Lung (tissue), 11 donors: ENCODE measurements at regions not wholly inside any gene's neighbourhood (a gene's known extent, or its start where the extent isn't known, plus 50 kb on each side); places are given as distances from the start of the nearest gene placed in this dataset.

ENCODE experiments used
- ATAC-seq: fragments of 200-7000 bp; cut with Tn5 transposase; one replicate; pipeline ENCODE4 v1.9.1; 2020; ENCODE audit warnings: moderate number of reproducible peaks; ENCODE audit not compliant: insufficient read depth, low FRiP score
- DNase-seq, 3 donors: peaks; one replicate each; pipeline ENCODE4 v3.0.0-alpha.2; 2013 to 2017
- H3K27ac ChIP-seq, 2 donors: one replicate each; pipeline ENCODE4 v1.5.1; 2013; ENCODE audit warnings: mild to moderate bottlenecking in 2 of 2, moderate library complexity in 2 of 2, control low read depth in 1 of 2, inconsistent platforms in 1 of 2, low read depth in 1 of 2, low read length in 1 of 2
- H3K27me3 ChIP-seq, 3 donors: one replicate each; pipeline ENCODE4 v1.5.1; 2013; ENCODE audit warnings: low read length in 2 of 3; ENCODE audit not compliant: control insufficient read depth in 3 of 3, insufficient read depth in 3 of 3
- H3K36me3 ChIP-seq, 4 donors: one replicate each; pipeline ENCODE4 v1.5.1; 2013; ENCODE audit warnings: low read length in 4 of 4, mild to moderate bottlenecking in 1 of 4, moderate library complexity in 1 of 4; ENCODE audit not compliant: control insufficient read depth in 4 of 4, insufficient read depth in 4 of 4
- H3K4me1 ChIP-seq, 5 donors: one replicate each; pipeline ENCODE4 v1.5.1; 2013; ENCODE audit warnings: low read length in 5 of 5, mild to moderate bottlenecking in 2 of 5, moderate library complexity in 1 of 5; ENCODE audit not compliant: control insufficient read depth in 5 of 5, insufficient read depth in 5 of 5
- H3K4me3 ChIP-seq: one replicate; pipeline ENCODE4 v1.5.1; 2013; ENCODE audit warnings: mild to moderate bottlenecking, control low read depth, moderate library complexity
- H3K9ac ChIP-seq, 2 donors: one replicate each; pipeline ENCODE4 v1.5.1; 2013; ENCODE audit warnings: low read length in 2 of 2, control low read depth in 1 of 2; ENCODE audit not compliant: insufficient read depth in 1 of 2
- H3K9me3 ChIP-seq, 4 donors: one replicate each; pipeline ENCODE4 v1.5.1; 2013; ENCODE audit warnings: low read length in 3 of 4, mild to moderate bottlenecking in 1 of 4, moderate library complexity in 1 of 4; ENCODE audit not compliant: control insufficient read depth in 4 of 4, insufficient read depth in 3 of 4
- CTCF ChIP-seq: IDR thresholded peaks from 2 replicates; pipeline ENCODE4 v1.5.1; 2012; ENCODE audit warnings: mild to moderate bottlenecking; ENCODE audit errors: control extremely low read depth, extremely low read depth
- WGBS, 2 donors: extraction: QIAGEN DNeasy Blood & Tissue Kit; methylation state at CpG; one replicate each; pipeline ENCODE4 v1.1.7; 2013; 5-methylcytosine and 5-hydroxymethylcytosine counted together
- donor health status: control.
- donor health status: control.
- donor health status: Bipolar disorder and iron deficiency.
- donor health status: healthy.
- donor health status: DM: yes; HTN: yes; CAD: no.

- ATAC-seq: no peak
- 75 to 80% methylated on average over 1 of the region's 1 CpG for WGBS, 2 donors
Measured at GRCh38 chr1:73040811-73041210, 758.5 kb upstream of the NEGR1 start.

GRCh38 chr1:73034271-73034670, 751.9 kb upstream of the NEGR1 start:
- Histone ChIP-seq H3K9ac (no peak overlapping the region), H3K27me3 (no peaks in the 10 kb centered on the region), H3K36me3 (no peaks in the 10 kb centered on the region), H3K4me3 (no peak overlapping the region), H3K27ac (no peak overlapping the region), H3K4me1 (no peaks in the 10 kb centered on the region), H3K9me3 (no peaks in the 10 kb centered on the region)
- ATAC-seq: no peak
- 62 to 75% methylated on average over 4 of the region's 4 CpGs for WGBS, 2 donors
- no peak for TF ChIP-seq CTCF
- DNase-seq: peak in 2 of 3 donors; percentile 12 to 30

More at GRCh38 chr1:73040811-73041210, 758.5 kb upstream of the NEGR1 start:
- Histone ChIP-seq H3K27me3 (no peaks in the 10 kb centered on the region), H3K4me3 (no peak overlapping the region), H3K36me3 (no peaks in the 10 kb centered on the region), H3K9ac (no peak overlapping the region), H3K4me1 (no peaks in the 10 kb centered on the region), H3K27ac (no peak overlapping the region), H3K9me3 (peaks cover 0 to 2% (median 0%) of the 10 kb centered on the region in 4 donors)
- DNase-seq: no peak
- no peak for TF ChIP-seq CTCF

- peak in 1 of 3 donors; percentile 6 for DNase-seq
- no peak overlapping the region for H3K9ac ChIP-seq
- ATAC-seq: no peak
- H3K27me3 ChIP-seq: no peaks in the 10 kb centered on the region
- H3K27ac ChIP-seq: no peak overlapping the region
- no peak overlapping the region for H3K4me3 ChIP-seq
- 33 to 42% methylated on average over 3 of the region's 3 CpGs for WGBS, 2 donors
- no peak for TF ChIP-seq CTCF
- H3K4me1 ChIP-seq: no peaks in the 10 kb centered on the region
- H3K36me3 ChIP-seq: no peaks in the 10 kb centered on the region
- no peaks in the 10 kb centered on the region for H3K9me3 ChIP-seq
Measured at GRCh38 chr1:73033640-73034039, 751.3 kb upstream of the NEGR1 start.

GRCh38 chr1:73029571-73029970, 747.2 kb upstream of the NEGR1 start:
- WGBS, 2 donors: 78 to 80% methylated on average over 2 of the region's 2 CpGs
- DNase-seq (no peak), ATAC-seq (no peak)

More at GRCh38 chr1:73029571-73029970, 747.2 kb upstream of the NEGR1 start:
- Histone ChIP-seq H3K9ac (no peak overlapping the region), H3K9me3 (no peaks in the 10 kb centered on the region), H3K27ac (no peak overlapping the region), H3K27me3 (no peaks in the 10 kb centered on the region), H3K4me3 (no peak overlapping the region), H3K4me1 (no peaks in the 10 kb centered on the region), H3K36me3 (no peaks in the 10 kb centered on the region)
- TF ChIP-seq CTCF: no peak
